Kasumi-1 (cell line): ENCODE measurements at regions not wholly inside any gene's neighbourhood (a gene's known extent, or its start where the extent isn't known, plus 50 kb on each side); places are given as distances from the start of the nearest gene placed in this dataset.
"Not testable (repeated sequence)": the region's sequence is repeated elsewhere in the genome, so short reads cannot be mapped to it uniquely, and the experiment has no call there.

ENCODE experiments used
- DNase-seq, 2 experiments: peaks; one replicate each; lab custom pipeline; 2025; lab: John Stamatoyannopoulos, UW

DNA sequence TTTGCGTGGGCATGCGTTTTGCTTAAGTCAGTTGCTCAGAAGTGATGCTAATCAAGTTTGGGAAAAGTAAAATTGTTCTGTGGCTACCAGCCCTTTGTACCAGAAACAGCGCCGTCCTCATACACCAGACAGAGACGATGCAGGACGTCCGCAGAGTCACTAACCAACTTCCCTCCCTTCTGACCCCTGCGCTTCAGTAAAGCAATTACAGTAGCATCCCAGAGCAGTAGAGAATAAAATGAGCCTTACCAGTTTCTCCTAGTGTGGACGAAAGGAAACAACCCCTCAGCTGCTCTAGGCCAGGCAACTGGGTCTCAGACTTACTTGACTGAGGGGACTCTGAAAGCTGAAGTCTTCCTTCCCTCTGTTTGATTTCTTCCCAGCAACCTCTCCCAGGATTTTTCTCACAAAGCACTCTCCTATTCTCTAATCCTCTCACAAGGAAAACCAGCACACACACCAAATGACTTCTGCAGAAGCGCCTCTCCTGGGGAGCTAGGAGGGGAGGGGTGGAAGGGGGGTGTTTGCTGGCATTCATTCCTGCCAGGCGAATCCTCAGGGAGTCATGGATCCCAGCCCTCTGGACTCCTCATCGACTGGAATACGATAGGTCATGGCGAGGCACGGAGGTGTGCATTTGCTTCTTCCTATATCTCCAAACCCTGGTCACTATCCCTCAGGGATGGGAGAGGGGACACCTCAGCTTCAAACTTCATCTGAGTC lies 56.0 kb upstream of the MID1 start:
- no peak for DNase-seq

DNA sequence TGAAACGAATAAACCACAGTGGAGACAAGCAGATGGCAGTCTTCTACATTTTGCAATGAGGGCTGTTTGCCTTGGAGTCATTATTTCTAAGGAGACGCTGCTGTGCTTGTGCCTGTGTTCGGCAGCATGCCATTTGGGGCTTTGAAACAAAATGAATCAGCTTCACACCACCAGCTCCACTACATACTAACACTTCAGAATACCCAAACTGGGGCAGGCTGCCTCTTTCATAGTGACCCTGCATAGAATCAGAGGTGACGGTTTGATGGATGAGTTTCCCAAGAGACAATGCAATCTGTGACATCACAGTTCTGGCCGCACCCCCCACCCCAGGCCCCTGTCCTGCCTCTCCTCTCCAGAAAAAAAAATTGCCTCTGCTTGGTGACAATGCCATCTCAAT lies 57.1 kb upstream of the MID1 start:
- no peak for DNase-seq

DNA sequence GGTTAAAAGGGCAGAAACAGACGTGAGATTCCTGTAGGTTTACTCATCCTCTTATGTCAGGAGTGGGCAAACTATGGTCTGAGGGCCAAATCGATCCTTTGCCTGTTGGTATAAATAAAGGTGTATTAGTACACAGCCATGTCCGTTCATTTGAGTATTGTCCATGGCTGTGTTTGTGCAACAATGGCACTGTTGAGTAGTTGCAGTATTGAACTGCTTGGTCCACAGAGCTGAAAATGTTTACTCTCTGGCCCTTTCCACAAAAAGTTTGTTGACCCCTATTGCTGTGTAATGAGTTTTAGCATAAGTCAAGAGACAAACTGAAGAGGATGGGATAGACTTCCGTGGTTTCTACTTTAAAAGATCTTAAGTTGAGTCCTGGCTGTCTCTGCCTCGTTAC lies 59.0 kb upstream of the MID1 start:
- no peak for DNase-seq

DNA sequence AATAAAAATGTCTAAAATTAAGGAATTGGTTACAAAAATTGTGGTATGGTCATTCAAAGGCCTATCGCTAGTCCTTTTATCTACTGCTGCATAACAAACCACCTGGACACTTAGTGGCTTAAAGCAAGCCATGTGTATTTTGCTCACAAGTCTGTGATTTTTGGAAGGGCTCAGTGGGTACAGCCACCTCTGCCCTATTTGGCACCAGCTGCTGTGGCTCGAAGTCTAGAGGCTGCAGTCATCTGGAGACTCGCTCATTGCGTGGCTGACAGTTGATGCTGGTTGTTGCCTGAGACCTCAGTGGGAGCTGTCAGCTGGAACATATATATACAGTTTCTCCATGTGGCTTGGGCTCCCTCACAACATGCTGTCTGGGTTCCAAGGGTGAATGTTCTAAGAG lies 60.8 kb upstream of the MID1 start:
- no peak for DNase-seq

DNA sequence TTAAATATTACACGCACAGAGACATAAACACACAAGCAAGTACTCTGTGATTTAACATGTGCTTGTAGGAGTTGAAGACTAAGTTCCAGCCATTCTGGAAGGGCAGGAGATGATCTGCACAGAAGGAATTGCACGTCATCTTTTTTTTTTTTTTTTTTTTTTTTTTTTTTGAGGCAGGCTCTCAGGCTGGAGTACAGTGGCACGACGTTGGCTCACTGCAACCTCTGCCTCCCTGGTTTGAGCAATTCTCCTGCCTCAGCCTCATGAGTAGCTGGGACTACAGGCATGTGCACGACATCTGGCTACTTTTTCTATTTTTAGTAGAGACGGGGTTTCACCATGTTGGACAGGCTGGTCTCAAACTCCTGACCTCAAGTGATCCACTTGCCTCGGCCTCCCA lies 63.2 kb upstream of the MID1 start:
- not testable (repeated sequence) for DNase-seq

DNA sequence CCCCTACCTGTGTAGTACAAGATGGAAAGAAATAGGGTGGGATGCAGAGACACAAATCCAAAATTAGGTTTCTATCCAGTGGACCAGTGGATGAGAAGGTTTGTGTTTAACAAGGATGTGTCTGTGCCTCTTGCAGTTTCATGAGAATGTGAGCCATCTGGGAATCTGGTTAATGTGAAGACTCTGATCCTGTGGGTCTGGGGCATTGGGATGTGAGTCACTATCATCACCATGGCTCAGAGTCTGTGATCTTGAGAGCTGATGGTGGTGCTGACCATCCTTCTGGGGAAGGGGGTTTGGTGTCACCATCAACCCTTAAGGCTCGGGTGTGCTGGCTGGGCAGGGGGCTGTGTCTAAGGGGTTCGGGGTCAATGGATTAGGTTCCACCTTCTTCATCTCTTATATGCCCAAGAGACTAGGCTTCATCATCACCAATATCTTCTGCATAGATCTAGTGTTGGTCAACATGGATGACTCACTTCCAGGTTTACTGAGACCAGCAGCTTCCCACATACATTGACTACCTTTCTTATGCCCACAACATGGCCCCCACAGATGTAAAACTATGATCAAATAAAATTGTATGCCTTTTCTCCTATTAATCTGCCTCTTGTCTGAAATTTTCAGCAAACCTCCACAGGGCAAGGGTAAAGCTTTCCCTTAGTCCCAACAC lies 65.7 kb upstream of the MID1 start:
- no peak for DNase-seq

DNA sequence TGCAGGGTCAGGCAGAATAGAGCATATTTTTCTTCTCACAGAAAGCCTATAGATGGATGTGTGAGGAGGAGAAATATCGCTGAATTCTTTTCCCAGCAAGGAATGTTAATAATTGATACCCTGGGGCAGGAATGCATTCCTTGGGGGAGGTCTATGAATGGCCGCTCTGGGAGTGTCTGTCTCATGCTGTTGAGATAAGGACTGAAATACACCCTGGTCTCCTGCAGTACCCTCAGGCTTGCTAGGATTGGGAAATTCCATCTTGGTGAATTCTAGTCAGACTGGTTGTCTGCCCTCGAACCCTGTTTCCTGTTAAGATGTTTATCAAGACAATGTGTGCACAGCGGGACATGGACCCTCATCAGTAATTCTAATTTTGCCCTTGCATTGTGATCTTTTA lies 71.4 kb upstream of the MID1 start:
- not testable (repeated sequence) for DNase-seq

DNA sequence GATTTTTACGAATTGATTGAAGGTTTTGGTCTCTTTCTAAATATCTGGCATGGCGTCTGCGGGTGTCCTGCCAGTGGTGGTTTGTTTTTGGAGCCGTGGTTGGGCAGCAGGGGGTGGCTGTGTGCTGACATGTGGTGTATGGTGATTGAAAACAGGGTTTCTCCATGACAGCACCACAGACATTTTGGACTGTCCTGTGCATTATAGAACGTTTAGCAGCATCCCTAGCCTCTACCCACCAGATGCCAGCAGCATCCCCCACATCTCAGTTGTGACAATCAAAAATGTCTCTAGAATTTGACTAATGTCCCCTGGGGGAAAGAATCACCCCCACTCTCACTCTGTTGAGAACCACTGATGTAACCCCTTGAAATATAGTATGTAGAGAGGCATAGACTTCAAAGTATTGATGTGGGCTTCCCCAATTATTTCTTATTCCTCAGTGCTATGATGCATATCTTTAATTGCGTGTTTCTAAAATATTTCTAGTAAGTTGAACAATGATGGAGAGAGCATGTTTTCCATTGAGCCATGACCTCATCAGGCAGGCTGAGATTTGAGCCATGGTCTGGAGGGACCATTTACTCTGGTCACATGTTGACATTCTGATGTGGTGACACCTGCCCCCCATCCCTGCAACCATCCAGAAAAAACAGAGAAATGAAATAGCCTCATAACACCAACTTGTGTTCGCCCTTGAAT lies 77.4 kb upstream of the MID1 start:
- no peak for DNase-seq

DNA sequence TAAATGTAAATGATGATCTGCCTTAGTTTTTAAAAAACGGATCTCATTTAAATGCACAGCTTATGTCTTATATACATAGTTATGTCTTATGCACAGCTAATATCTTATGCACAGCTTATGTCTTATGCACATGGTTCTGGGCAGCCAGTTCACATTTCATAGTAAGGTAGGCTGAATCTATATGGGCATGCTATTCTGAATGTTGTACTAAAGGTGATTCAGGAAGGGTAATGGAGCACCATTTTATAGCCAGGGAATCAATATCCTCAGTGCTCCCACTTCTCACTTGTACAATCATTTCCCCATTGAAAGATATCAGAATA lies 77.9 kb upstream of the MID1 start:
- no peak for DNase-seq

DNA sequence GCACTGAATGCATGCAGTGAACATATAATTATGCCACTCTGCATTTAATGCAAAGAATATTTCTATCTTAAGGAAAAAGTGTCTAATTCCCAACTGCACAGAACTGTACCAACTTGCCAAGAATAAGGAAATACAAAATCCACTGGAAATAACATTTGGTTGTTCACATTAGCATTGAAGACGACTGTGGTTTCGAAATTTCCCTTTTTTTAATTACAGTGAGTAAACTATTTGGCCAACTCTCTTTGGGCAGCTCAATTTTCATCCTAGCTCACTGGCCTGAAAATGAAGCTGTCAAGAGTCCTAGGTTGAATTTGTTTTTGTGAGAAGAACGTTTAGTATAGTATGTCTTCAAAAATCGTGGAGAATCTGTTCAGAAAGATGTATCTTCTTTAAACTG lies 81.6 kb upstream of the MID1 start:
- DNase-seq: no peak

DNA sequence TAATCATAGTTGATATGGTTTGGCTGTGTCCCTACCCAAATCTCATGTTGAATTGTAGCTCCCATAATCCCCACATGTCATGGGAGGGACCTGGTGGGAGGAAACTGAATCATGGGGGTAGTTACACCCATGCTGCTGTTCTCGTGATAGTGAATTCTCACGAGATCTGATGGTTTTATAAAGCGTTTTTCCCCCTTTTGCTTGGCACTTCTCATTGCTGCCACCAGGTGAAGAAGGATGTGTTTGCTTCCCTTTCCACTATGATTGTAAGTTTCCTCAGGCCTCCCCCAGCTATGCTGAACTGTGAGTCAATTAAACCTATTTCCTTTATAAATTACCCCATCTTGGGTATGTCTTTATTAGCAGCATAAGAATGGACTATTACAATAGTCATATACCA lies 86.0 kb upstream of the MID1 start:
- not testable (repeated sequence) for DNase-seq

DNA sequence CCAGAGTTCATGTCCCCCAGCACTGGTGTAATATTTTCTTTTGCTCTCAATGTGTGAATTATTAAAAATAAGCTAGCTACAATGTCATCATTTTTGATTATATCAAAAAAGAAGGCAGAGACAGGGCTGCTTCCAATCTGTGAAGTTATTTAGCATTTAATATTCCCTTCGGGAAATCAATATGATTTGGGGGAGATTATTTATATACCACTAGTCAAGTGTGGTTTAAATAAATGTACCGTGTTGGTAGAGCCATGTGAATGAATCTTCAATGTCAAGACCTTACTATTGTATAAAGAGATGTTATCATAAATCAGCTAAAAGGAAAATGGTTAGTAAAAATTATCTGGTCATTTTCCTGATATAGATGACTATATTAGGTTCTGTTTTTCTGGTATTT lies 87.4 kb upstream of the MID1 start:
- DNase-seq: no peak

DNA sequence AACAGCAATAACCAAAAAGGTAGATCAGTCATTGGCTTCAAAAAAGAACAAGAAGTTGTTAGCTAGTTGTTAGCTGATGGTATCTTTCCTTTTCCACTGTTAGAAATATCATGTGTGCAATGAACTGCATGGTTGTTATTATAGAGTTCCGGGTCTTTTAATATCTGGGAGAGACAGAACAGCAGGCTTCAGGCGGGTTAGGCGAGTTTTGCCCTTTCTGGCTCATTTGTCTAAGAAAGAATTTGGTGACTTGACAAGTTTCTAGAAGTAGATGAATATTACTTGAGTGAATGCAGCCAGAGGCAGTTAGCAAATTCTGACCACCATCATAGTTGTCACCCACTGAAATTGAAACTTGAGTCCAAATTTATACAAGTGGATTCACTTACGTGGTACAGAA lies 88.9 kb upstream of the MID1 start:
- no peak for DNase-seq

DNA sequence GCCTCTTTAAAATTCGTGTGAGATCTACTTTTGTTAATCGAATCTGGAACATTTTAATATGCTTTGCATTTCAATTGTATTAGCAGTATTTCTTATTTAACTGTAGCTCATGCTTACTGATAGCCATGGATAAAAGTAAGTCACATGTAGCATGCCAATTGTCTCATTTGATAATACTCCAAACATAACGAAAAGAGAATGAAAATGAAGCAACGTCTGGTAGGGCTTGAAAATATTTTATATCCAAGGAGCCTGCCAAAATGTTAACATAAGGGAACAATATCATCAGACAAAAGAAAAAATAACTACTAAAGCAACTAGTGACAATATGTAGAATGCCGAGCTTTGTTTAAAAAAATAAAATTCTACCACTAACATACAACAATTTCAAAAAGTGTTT lies 94.1 kb upstream of the MID1 start:
- no peak for DNase-seq

DNA sequence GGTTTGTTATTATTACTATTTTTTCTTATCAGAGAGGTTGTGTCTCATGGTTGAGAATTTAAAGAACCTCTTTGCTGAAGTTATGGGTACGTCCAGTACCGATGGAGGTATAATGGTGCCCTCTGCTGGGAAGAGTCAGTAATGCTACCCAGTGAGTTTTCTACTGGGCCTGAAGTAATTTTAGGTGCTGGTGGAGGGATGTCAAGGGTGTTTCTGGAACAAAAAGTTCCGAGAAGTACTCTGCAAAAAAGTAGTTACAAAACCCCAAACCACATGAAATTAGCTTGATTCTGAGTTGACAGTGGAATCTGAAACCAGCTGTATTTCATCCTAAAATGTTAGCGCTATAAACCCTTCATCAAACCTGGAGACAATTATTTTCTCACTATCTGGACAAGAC lies 102.5 kb upstream of the MID1 start:
- peak; percentile 24 to 49 for DNase-seq

DNA sequence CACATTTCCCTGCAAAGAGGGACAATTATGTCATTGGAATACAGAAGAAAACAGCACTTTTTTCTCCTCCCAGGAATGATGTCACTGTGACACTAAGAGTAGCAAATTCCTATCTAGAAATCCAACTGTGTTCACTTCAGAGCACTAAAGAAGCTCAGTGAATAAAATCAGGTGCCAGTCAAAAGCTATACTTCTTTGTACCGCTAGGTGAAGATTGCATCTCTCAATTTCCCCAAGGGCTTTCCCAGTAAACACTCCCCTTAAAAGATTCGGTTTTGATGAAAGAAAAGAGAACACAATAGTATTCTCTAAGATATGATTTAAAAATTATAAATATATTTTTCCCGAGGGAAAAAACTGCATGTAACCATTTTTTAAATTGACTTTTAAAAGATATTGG lies 104.7 kb upstream of the MID1 start:
- no peak for DNase-seq

DNA sequence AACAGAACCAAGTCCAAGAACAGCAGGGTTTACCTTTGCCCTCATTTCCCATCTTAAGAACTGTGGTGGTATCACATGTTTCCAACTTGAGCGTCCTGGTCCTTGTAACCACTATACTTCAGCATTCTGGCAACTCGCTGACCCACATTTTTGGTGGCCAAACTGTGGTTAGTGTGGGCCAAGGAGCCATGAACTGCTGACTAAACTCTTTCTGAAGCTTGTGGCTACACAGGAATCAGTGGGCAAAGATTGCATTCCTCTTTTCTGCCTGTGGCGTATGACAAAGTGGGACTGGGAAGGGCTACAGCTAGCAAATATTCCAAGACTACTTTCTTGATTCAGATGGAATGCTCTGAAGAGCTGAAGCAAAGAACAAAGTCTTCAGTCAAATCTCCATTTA lies 106.3 kb upstream of the MID1 start:
- no peak for DNase-seq

DNA sequence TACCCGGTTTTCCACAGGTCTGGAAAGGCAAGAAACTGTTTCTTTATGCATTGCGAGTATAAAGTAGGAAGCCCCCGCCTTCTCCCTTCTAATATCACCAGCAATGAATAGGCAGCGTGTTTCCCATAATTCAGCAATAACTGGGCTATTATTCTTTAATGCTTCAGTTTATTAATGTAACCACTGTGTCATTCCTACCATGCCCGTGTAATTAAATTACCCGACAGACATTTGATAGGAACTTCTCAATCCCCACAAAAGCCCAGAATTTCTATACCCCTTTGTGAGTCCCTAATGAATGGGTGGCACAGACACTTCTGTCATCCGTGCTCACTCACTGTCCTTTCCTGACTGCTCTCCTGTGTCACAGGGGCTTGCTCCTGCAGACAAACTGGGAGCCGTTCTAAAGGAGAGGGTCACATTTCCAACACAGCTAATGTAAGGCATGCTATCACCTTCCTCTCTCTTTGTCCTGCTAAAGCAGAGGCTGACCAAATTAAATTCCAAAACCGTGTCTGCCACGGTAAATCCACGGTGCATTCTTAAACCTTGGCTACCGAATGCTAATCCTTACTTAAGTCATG lies 108.5 kb upstream of the MID1 start:
- DNase-seq: no peak

DNA sequence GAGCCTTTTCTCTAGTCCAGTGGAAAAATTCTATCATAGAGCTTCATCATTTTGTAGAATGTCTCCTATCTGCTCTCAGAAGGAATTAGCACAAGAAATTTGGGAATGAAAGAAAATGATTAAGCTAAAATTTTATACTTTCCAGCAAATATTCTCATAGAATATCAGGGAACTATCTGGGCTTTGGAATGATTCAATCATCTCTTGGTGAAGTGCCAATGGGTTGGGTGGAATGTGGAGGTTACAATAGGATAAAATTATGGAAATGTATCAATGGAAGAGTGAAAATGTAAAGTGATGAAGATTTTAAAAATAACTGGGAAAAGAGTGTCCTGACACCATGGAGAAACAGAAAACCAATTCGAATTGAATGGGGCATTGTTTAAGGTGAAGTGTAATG lies 119.0 kb upstream of the MID1 start:
- DNase-seq: no peak

DNA sequence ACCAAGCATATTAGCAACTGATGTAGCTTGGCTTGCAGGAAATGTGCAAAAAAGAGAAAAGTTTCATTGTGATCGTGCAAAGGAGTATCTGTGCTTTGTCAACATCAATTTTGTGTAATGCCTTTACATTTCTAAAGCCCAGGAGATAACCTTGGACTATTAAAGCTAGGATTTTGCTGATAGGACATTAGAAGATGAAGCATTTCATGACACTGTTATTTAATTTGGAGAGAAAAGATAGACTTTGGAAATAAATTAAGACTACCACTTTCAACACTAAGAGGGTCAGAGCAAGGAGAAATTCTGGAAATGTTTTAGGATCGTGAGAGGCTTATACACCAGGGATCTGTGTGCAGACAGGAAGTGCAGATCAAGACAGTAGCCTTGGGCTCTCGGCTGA lies 120.6 kb upstream of the MID1 start:
- no peak for DNase-seq

DNA sequence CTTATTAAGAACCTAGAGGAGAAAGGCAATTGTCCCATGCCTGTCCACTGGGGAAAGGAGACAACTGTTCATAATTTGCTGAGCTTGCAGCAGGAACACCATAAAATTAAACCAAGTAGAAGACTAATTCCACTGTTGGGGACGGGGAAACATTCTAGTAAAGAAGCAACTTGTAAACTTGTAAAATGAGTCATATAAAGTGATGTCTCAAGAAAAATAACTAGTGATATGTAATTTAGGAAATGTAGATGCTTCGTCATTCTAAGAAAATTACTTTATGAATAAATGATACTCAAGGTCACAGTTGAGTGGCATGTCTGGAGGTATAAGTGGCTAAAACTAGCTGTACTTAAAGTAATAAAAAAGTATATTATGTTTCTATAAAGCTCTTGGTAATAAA lies 121.2 kb upstream of the MID1 start:
- DNase-seq: no peak

DNA sequence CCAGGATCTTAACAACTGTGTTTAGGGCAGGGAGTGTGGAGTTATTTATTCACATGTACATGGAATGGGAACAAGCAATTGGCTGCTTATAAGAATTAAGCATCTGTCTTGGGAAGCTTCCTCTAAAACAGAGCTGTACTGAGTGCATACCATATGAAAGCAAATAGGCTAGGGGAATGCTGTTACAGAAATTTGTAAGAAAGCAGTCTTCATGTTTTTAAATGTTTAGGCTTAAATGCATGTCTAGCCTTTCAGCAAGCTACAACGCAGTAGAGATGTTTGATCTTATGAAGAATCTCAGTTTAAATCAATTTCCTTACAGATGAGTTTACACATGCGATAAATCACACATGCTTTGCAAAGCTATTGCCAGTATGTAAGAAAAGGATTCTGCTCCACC lies 123.1 kb upstream of the MID1 start:
- DNase-seq: no peak

DNA sequence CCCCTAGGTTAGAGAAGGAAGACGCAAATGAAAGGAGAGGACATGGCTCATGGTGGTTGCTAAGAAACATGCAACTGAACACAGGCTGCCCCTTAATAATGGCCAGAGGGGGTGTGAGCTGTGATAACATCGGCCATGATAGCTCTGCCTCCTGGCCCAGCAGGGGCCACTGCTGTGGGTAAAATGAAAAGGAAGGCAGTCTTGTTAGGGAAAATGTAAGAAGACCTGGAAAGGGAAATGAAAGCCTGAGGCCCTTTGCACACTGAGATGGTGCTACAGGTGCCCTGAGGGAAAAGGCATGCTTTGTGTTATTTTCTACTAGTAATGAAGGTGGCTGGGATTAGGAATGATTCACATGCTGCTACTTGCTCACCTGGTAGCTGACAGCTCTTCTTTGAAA lies 123.6 kb upstream of the MID1 start:
- DNase-seq: no peak
